Endothelial cell (in vitro differentiated cells): ENCODE measurements at regions not wholly inside any gene's neighbourhood (a gene's known extent, or its start where the extent isn't known, plus 50 kb on each side); places are given as distances from the start of the nearest gene placed in this dataset.
"Not testable (repeated sequence)": the region's sequence is repeated elsewhere in the genome, so short reads cannot be mapped to it uniquely, and the experiment has no call there.

Experiments used
- DNase-seq: peaks from one replicate; pipeline ENCODE4 v3.0.0; 2021; ENCODE audit warnings: low spot score
- H3K27ac Mint-ChIP-seq: one replicate; pipeline ENCODE4 v1.8.0; 2021; ENCODE audit warnings: mixed read lengths, inconsistent platforms; ENCODE audit not compliant: unreplicated experiment
- H3K27me3 Mint-ChIP-seq: one replicate; pipeline ENCODE4 v1.8.0; 2021; ENCODE audit warnings: mild to moderate bottlenecking, moderate library complexity, mixed read lengths, inconsistent platforms; ENCODE audit not compliant: unreplicated experiment
- H3K36me3 Mint-ChIP-seq: one replicate; pipeline ENCODE4 v1.8.0; 2021; ENCODE audit warnings: mild to moderate bottlenecking, low read depth, mixed read lengths, inconsistent platforms; ENCODE audit not compliant: unreplicated experiment
- H3K4me1 Mint-ChIP-seq: one replicate; pipeline ENCODE4 v1.8.0; 2021; ENCODE audit warnings: mild to moderate bottlenecking, mixed read lengths, inconsistent platforms; ENCODE audit not compliant: unreplicated experiment
- H3K4me3 Mint-ChIP-seq: one replicate; pipeline ENCODE4 v1.8.0; 2021; ENCODE audit warnings: mild to moderate bottlenecking, mixed read lengths, inconsistent platforms; ENCODE audit not compliant: unreplicated experiment
- H3K9me3 Mint-ChIP-seq: one replicate; pipeline ENCODE4 v1.8.0; 2021; ENCODE audit warnings: mixed read lengths, inconsistent platforms; ENCODE audit not compliant: unreplicated experiment
- CTCF ChIP-seq: fragments of 200-600 bp; sonication (generic); IDR thresholded peaks from one replicate; pipeline ENCODE4 v1.5.0; 2021; ENCODE audit warnings: antibody characterized with exemption; ENCODE audit not compliant: unreplicated experiment

DNA sequence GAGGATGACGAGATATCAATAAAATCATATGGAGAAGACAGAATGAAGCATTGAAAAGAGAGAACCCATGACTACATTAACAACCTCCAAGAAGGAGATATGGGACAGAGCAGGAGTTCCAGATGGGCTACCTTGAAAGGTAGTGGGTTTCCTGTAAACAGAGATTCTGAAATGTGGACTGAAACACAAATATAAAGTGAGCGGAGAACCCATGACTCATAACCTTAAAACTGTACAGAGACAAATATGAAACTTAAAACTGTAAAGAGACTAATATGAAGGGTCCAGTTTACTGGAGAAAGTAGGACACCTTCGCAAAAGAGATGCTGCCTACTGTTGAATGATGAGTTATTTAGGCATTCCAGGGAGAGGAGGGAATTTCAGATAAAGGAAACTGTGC, 383.7 kb downstream of the CAAP1 start:
- Mint-ChIP-seq H3K27me3 (no peaks in the 10 kb centered on the region), H3K9me3 (no peaks in the 10 kb centered on the region), H3K36me3 (no peaks in the 10 kb centered on the region), H3K4me1 (no peaks in the 10 kb centered on the region), H3K27ac (no peak overlapping the region), H3K4me3 (no peak overlapping the region)
- TF ChIP-seq CTCF = no peak
- DNase-seq = no peak

GRCh38 chr9:26504057-26504456, 388.5 kb downstream of the CAAP1 start:
- no peaks in the 10 kb centered on the region for H3K27me3 Mint-ChIP-seq
- DNase-seq = no peak
- H3K4me1 Mint-ChIP-seq = no peaks in the 10 kb centered on the region
- no peak overlapping the region for H3K27ac Mint-ChIP-seq
- no peaks in the 10 kb centered on the region for H3K9me3 Mint-ChIP-seq
- no peak for TF ChIP-seq CTCF
- H3K4me3 Mint-ChIP-seq = no peak overlapping the region
- no peaks in the 10 kb centered on the region for H3K36me3 Mint-ChIP-seq

DNA sequence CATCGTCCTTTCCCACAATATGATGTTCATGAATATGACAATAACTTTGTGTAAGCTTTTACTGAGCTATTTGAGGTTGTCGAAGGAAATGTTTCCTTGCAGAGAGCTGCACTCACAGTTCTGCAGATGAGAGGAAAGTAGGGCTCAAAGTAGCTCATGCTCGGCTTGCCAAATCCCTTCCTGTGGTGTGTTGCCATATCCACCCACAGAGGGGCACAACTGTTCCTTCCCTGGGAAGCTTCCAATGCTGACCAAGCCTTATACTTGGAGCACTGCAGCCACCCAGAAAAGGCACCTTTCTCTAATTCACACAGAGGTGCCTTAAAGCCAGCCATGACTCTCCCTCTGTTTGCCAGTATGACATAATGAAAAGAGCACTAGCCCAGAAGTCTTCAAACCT, 390.3 kb downstream of the CAAP1 start:
- no peaks in the 10 kb centered on the region for H3K36me3 Mint-ChIP-seq
- H3K4me1 Mint-ChIP-seq = no peaks in the 10 kb centered on the region
- no peaks in the 10 kb centered on the region for H3K27me3 Mint-ChIP-seq
- H3K9me3 Mint-ChIP-seq = no peaks in the 10 kb centered on the region
- TF ChIP-seq CTCF = no peak
- no peak overlapping the region for H3K27ac Mint-ChIP-seq
- no peak overlapping the region for H3K4me3 Mint-ChIP-seq
- peak; percentile 27 for DNase-seq

DNA sequence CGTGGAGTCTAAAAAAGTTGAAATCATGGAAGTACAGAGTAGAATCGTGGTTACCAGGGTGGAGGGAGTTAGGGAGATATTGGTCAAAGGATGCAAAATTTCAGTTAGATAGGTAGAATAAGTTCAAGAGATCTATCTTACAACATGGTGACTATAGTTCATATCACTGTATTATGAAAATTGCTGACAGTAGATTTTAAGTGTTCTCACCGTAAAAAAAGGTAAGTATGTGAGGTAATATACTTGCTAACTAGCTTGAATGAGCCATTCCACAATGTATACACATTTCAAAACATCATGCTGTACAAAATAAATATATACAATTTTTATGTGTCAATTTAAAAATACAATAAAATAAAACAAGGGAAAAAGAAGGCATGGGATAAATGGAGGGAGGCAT, 392.1 kb downstream of the CAAP1 start:
- Mint-ChIP-seq H3K27me3 (no peaks in the 10 kb centered on the region), H3K4me1 (no peaks in the 10 kb centered on the region), H3K27ac (no peak overlapping the region), H3K36me3 (no peaks in the 10 kb centered on the region), H3K9me3 (no peaks in the 10 kb centered on the region), H3K4me3 (no peak overlapping the region)
- no peak for TF ChIP-seq CTCF
- no peak for DNase-seq

GRCh38 chr9:26492608-26493521, 399.7 kb downstream of the CAAP1 start:
- H3K36me3 Mint-ChIP-seq, H3K4me3 Mint-ChIP-seq, H3K27me3 Mint-ChIP-seq, H3K27ac Mint-ChIP-seq, H3K9me3 Mint-ChIP-seq, DNase-seq, H3K4me1 Mint-ChIP-seq: not testable (repeated sequence)

DNA sequence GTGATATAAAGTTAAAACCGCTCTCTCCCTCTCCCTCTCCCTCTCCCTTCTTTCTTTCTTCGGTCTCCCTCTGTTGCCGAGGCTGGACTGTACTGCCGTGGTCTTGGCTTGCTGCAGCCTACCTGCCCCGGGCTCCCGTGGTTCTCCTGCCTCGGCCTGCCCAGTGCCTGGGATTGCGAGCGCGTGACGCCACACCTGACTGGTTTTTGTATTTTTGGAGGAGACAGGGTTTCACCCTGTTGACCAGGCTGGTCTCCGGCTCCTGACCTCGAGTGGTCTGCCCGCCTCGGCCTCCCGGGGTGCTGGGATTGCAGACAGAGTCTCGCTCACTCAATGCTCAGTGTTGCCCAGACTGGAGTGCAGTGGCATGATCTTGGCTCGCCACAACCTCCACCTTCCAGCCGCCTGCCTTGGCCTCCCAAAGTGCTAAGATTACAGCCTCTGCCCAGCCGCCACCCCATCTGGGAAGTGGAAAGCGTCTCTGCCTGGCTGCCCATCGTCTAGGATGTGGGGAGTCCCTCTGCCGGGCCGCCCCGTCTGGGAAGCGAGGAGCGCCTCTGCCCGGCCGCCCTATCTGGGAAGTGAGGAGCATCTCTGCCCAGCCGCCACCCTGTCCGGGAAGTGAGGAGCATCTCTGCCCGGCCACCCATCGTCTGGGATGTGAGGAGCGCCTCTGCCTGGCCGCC, 400.5 kb downstream of the CAAP1 start:
- H3K4me1 Mint-ChIP-seq, H3K9me3 Mint-ChIP-seq, H3K27me3 Mint-ChIP-seq, H3K27ac Mint-ChIP-seq, H3K36me3 Mint-ChIP-seq, H3K4me3 Mint-ChIP-seq, DNase-seq: not testable (repeated sequence)
